HG03095 (cell line): ENCODE measurements at regions not wholly inside any gene's neighbourhood (a gene's known extent, or its start where the extent isn't known, plus 50 kb on each side); places are given as distances from the start of the nearest gene placed in this dataset.
"Not testable (repeated sequence)": the region's sequence is repeated elsewhere in the genome, so short reads cannot be mapped to it uniquely, and the experiment has no call there.

Experiments
- ATAC-seq: cut with Tn5 transposase; IDR thresholded peaks from one replicate; pipeline ENCODE4 v1.9.1; 2021; ENCODE audit warnings: moderate library complexity; ENCODE audit not compliant: unreplicated experiment

- no peak for ATAC-seq
Observed at GRCh38 chr10:44013981-44014380, 365.3 kb upstream of the ZNF32 start.

- no peak for ATAC-seq
Observed at GRCh38 chr10:44012921-44013320, 364.2 kb upstream of the ZNF32 start.

- no peak for ATAC-seq
Observed at GRCh38 chr10:44011603-44011981, 362.9 kb upstream of the ZNF32 start.

- peak; percentile 94 for ATAC-seq
Observed at GRCh38 chr10:44010873-44011602, 362.4 kb upstream of the ZNF32 start.

GRCh38 chr10:44009891-44010632 is 361.4 kb upstream of the ZNF32 start:
- no peak for ATAC-seq

- no peak for ATAC-seq
Observed at GRCh38 chr10:44008917-44009709, 360.4 kb upstream of the ZNF32 start.

GRCh38 chr10:44008270-44008916 is 359.7 kb upstream of the ZNF32 start:
- peak; percentile 38 for ATAC-seq

- ATAC-seq = no peak
Observed at GRCh38 chr10:44006771-44007170, 358.1 kb upstream of the ZNF32 start.

GRCh38 chr10:44005788-44006099 is 357.1 kb upstream of the ZNF32 start:
- no peak for ATAC-seq

GRCh38 chr10:44004913-44005787 is 356.5 kb upstream of the ZNF32 start:
- ATAC-seq = no peak

- ATAC-seq = no peak
Observed at GRCh38 chr10:43998021-43998809, 349.5 kb upstream of the ZNF32 start.

- ATAC-seq = no peak
Observed at GRCh38 chr10:43997330-43997729, 348.6 kb upstream of the ZNF32 start.

- no peak for ATAC-seq
Observed at GRCh38 chr10:43994539-43994938, 345.9 kb upstream of the ZNF32 start.

GRCh38 chr10:43992816-43993215 is 344.1 kb upstream of the ZNF32 start:
- ATAC-seq = not testable (repeated sequence)

GRCh38 chr10:43986374-43986773 is 337.7 kb upstream of the ZNF32 start:
- ATAC-seq = no peak

GRCh38 chr10:43985941-43986340 is 337.3 kb upstream of the ZNF32 start:
- no peak for ATAC-seq

GRCh38 chr10:43983856-43984271 is 335.2 kb upstream of the ZNF32 start:
- ATAC-seq = no peak

- ATAC-seq = no peak
Observed at GRCh38 chr10:43983405-43983804, 334.7 kb upstream of the ZNF32 start.

GRCh38 chr10:43982250-43982649 is 333.6 kb upstream of the ZNF32 start:
- ATAC-seq = no peak

GRCh38 chr10:43981696-43982095 is 333.0 kb upstream of the ZNF32 start:
- no peak for ATAC-seq
